Erythroblast (primary cell): ENCODE measurements at regions not wholly inside any gene's neighbourhood (a gene's known extent, or its start where the extent isn't known, plus 50 kb on each side); places are given as distances from the start of the nearest gene placed in this dataset.
"Not testable (repeated sequence)": the region's sequence is repeated elsewhere in the genome, so short reads cannot be mapped to it uniquely, and the experiment has no call there.

Experiments used
- DNase-seq, 2 experiments: peaks; one replicate each; lab custom pipeline; 2025; lab: John Stamatoyannopoulos, UW
- GATA1 ChIP-seq: IDR thresholded peaks from 2 replicates; pipeline ENCODE4 v1.6.1; 2011; ENCODE audit warnings: low read depth, mild to moderate bottlenecking, control low read depth, low read length, moderate library complexity
- POLR2A ChIP-seq: IDR thresholded peaks from 2 replicates; pipeline ENCODE4 v1.6.1; 2011; ENCODE audit warnings: mild to moderate bottlenecking, low read length

- no peak for DNase-seq
- no peak for TF ChIP-seq GATA1
- TF ChIP-seq POLR2A, result no peak
These were observed 97.3 kb upstream of the KLF14 start for GRCh38 chr7:130831322-130831721.

GRCh38 chr7:130831817-130832481 lies 97.9 kb upstream of the KLF14 start:
- DNase-seq, result peak; percentile 34 to 69
- TF ChIP-seq GATA1 (no peak), POLR2A (no peak)

- DNase-seq, result no peak
- TF ChIP-seq GATA1 (no peak), POLR2A (no peak)
These were observed 104.7 kb upstream of the KLF14 start for GRCh38 chr7:130838738-130839137.

- DNase-seq, result no peak
- TF ChIP-seq POLR2A (no peak), GATA1 (no peak)
These were observed 106.6 kb upstream of the KLF14 start for GRCh38 chr7:130840599-130840998.

GRCh38 chr7:130841416-130841815 lies 107.4 kb upstream of the KLF14 start:
- DNase-seq, result no peak
- no peak for TF ChIP-seq POLR2A
- no peak for TF ChIP-seq GATA1

DNA sequence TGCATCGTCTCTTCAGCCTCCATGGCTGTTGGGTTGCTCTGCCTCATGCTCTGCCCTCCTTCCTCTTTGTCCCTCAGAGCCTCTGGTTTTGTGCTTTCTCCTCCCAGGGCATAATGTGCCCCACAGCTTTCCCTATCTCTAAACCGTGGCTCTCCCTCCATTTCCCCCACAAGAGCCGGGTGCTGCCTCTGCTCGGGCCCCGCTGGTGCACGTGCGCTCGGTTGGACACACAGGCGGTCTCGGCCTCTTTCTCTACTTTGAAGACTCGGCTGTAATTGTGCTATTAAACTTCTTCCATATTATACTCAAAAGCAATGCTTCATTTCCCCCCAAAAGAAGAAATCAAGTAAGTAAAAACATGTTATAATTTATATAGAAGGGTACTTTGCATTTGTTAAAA lies 109.7 kb upstream of the KLF14 start:
- DNase-seq, result no peak
- no peak for TF ChIP-seq POLR2A
- TF ChIP-seq GATA1, result no peak

DNA sequence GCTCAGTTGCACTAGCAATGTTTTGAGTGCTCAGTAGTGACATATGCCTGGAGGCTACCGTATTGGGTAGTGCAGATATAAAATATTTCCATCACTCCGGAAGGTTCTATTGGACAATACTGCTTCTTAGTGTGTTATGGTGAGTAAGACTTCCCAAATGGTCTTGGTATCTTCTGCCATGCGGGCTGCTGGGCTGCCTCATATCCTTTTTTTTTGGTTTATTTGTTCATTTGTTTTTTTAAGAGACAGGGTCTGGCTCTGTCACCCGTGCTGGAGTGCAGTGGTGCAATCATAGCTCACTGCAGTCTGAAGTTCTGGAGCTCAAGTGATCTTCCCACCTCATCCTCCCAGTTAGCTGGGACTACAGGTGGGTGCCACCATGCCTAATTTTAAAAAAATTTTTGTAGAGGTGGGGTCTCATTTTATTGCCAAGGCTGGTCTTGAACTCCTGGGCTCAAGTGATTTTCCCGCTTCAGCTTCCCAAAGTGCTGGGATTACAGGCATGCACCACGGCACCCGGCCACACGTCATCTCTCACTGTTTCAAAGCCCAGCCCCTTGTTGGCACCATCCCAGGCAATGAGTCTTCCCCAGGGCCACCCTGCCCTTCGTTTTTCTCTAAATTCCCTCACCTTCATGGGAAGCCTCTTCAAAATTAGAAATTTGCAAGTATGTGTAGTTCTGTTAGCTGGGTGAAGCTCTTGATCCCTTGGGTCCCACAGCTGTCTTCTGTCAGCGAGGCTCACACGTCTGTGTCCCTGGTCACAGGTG lies 111.0 kb upstream of the KLF14 start:
- DNase-seq, result no peak
- TF ChIP-seq POLR2A (no peak), GATA1 (no peak)

DNA sequence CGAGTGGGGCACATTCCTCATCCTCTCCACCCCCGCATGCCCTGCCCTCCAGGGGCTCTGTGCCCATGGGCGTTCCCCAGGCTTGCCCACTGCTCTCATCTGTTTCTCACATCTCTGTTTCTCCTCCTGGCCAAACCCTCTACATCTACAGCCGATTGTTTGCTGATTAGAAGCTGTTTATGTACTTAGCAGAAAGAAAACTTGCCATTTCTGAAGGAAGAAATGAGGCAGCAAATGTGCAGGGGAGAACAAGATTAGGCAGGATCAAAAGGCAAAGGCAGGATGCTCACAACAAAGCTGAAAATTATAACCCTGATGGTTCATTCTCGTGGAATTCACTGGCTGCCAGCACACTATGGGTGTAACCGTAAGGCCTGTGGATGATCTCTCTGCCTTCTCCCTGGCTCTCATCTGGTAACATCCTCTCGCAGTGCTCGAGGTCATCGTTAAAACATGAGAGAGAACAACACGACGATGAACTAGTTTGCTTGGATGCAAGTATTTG lies 111.6 kb upstream of the KLF14 start:
- TF ChIP-seq GATA1 (no peak), POLR2A (no peak)
- no peak for DNase-seq

DNA sequence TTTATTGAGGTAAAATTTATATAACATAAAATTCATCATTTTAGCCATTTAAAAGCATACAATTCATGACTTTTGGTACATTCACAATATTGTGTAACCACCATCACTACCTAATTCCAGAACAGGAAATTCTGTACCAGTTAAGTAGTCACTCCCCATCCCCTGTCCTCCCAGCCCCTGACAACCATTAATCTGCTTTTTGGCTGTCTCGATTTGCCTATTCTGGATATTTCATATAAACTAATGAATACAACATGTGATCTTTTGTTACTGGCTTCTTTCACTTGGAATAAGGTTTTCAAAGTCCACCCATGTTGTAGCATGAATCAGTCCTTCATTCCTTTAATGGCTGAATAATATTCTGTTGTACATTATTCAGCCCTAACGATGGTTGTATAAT lies 115.6 kb upstream of the KLF14 start:
- TF ChIP-seq POLR2A (no peak), GATA1 (no peak)

DNA sequence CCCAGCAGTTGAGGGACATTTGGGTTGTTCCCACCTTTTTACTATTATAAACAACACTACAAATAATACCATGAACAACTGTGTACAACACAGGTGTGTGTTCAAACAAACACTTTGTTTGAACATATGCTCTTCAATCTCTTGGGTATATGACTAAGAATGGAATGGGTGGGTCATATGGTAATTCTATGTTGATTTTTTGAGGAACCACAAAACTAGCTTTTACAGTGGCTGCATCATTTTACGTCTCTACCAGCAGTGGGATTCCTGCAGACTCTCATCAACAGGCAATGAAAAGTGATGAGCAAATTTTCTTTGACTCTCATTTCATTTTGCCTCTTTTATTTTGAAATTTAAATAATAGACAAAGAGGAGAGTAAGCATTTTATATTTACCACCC lies 116.9 kb upstream of the KLF14 start:
- DNase-seq, result no peak
- no peak for TF ChIP-seq POLR2A
- no peak for TF ChIP-seq GATA1

More for the DNA sequence above, 115.6 kb upstream of the KLF14 start:
- no peak for DNase-seq

DNA sequence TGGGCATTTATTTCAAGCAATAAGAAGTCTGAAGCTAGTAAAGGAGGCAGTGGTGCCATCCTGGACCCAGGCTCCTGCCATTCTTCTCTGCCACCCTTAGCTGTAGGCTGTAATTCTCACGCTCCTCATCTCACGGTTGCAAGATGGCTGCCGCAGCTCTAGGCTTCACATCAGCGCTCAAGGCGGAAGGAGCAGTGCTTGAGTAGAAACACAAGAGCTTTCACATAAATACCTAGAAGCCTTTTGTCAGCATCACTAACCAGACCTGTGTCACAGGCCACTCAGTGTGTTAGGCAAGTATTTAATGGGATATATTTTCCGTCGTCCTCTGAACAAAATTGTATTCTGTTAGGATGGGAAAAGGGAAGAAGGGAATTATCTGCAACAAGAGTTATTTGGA lies 118.9 kb upstream of the KLF14 start:
- no peak for DNase-seq

DNA sequence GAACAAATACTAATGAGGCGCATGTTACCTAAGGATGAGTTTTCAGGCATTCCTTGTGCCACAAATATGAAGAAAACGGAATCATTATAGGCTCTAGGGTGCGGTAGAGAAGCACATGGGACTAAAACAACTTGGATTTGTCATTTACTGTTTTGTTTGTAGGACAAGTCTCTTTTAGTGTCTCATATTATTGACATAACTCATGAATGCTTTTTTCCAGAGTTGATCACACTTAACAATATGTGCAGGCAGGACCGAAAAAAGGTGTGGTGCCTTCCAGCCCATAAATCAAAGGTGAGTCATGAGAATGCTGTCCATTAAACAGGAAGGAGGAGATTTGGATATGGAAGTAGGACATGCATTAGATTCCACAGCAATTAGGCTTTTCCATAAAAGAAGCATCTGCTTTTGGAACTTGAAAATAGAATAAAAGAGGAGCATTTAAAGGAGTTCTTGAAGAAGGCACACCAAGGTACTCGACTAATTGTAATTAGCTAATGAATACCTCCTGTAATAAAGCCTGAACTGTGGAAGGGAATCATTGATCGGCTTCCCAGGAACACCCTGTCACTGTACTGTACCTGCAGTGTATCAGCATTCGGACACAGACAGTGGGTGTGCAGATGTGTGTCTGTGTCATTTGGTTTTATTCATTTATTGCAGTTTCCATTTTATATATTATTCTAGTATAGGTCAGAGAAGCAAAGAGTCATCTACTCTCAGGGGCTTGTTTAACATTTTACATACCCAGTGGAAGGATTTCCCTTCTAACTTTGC lies 119.7 kb upstream of the KLF14 start:
- no peak for DNase-seq
- TF ChIP-seq POLR2A, result no peak
- no peak for TF ChIP-seq GATA1

More for the DNA sequence above, 118.9 kb upstream of the KLF14 start:
- TF ChIP-seq GATA1, result no peak
- TF ChIP-seq POLR2A, result no peak

- no peak for DNase-seq
- TF ChIP-seq GATA1 (no peak), POLR2A (no peak)
These were observed 120.5 kb upstream of the KLF14 start for GRCh38 chr7:130854481-130854880.

DNA sequence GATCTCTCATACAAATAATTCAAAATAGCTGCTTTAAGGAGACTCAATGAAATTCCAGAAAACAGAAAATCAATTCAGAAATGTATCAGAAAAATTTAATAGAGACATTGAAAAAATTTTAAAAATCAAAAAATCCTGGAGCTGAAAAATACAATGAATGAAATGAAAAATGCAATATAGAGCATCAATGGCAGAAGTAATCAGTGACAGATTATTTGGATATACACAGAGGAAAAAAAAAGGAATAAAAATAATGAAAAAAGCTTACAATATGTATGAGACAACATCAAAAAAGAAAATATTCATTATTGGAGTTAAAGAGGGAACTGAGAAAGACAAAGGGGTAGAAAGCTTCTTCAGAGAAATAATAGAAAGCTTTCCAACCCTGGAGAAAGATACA lies 122.9 kb upstream of the KLF14 start:
- DNase-seq, result no peak
- TF ChIP-seq POLR2A (no peak), GATA1 (no peak)

- not testable (repeated sequence) for DNase-seq
These were observed 126.8 kb upstream of the KLF14 start for GRCh38 chr7:130860832-130861231.
